Head of caudate nucleus (tissue), 42 donors: ENCODE measurements at regions not wholly inside any gene's neighbourhood (a gene's known extent, or its start where the extent isn't known, plus 50 kb on each side); places are given as distances from the start of the nearest gene placed in this dataset.
A peak's percentile ranks its signal among the peaks of the same experiment; 100 is the strongest.

Source experiments
- DNase-seq, 42 donors: peaks; one replicate each; pipeline versions ENCODE4 v3.0.0 to v3.0.0-alpha.2; 2020 to 2021; ENCODE audit warnings: mixed read lengths in 7 of 42
- intact Hi-C: fragments of 100-400 bp; cut with DNase I; formaldehyde crosslinking; loops from one replicate; pipeline ENCODE4 v1.15.0; 2022

GRCh38 chr13:89740994-89741685, 1606.3 kb upstream of the MIR17HG start:
- intact Hi-C loops = no loop called here
- no peak for DNase-seq

- intact Hi-C loops = no loop called here
- DNase-seq = no peak
Measured at GRCh38 chr13:89746554-89746953, 1600.9 kb upstream of the MIR17HG start.

GRCh38 chr13:89748716-89749115, 1598.8 kb upstream of the MIR17HG start:
- intact Hi-C loops = no loop called here
- no peak for DNase-seq

GRCh38 chr13:89749888-89750287, 1597.6 kb upstream of the MIR17HG start:
- intact Hi-C loops = no loop called here

GRCh38 chr13:89750371-89750770, 1597.1 kb upstream of the MIR17HG start:
- DNase-seq = no peak
- intact Hi-C loops = no loop called here

More at GRCh38 chr13:89749888-89750287, 1597.6 kb upstream of the MIR17HG start:
- DNase-seq = no peak

DNA sequence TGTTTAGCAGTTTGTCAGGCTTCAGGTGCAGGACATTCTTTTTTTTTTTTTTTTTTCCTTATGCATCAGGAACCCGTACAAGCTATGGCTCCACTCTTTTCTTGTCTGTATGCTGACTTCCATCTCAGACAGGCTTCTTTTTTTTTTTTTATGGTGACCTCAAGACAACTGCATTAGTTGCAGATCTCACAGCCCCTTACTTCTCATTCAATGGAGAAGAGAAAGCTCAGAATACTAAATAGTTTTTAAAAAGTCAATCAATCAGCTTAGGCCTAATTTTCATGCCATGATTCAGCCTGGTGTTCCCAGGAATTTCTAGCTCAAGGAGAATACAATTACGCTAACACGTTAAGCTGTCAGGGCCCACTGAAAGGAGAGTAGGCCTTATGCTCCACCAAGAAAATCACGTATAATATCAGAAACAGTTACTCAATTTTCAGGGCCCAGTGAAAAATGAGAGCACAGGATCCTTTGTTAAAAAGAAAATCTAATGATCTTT, 1596.0 kb upstream of the MIR17HG start:
- intact Hi-C loops = no loop called here
- DNase-seq = no peak

GRCh38 chr13:89752394-89752793, 1595.1 kb upstream of the MIR17HG start:
- DNase-seq = no peak
- intact Hi-C loops = no loop called here

GRCh38 chr13:89755729-89756492, 1591.6 kb upstream of the MIR17HG start:
- intact Hi-C loops = no loop called here
- no peak for DNase-seq

DNA sequence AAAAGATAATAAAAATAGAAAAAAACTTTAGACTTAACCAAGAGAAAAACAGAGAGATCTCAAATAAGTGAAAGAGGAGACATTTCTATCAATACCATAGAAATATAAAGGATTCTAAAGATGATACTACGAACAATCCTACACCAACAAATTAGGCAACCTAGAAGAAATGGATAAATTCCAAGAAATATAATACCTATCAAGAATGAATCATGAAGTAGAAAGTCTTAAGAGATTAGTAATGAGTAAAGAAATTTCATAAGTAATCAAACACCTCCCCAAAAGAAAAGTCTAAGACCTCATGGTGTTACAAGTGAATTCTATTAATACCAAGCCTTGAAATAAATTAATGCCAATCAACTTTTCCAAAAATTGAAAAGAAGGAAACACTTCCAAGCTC, 1584.5 kb upstream of the MIR17HG start:
- intact Hi-C loops = no loop called here

GRCh38 chr13:89783221-89783755, 1564.2 kb upstream of the MIR17HG start:
- DNase-seq = peak in 1 of 42 donors; percentile 1
- intact Hi-C loops = no loop called here

More for the DNA sequence above, 1584.5 kb upstream of the MIR17HG start:
- DNase-seq = no peak

DNA sequence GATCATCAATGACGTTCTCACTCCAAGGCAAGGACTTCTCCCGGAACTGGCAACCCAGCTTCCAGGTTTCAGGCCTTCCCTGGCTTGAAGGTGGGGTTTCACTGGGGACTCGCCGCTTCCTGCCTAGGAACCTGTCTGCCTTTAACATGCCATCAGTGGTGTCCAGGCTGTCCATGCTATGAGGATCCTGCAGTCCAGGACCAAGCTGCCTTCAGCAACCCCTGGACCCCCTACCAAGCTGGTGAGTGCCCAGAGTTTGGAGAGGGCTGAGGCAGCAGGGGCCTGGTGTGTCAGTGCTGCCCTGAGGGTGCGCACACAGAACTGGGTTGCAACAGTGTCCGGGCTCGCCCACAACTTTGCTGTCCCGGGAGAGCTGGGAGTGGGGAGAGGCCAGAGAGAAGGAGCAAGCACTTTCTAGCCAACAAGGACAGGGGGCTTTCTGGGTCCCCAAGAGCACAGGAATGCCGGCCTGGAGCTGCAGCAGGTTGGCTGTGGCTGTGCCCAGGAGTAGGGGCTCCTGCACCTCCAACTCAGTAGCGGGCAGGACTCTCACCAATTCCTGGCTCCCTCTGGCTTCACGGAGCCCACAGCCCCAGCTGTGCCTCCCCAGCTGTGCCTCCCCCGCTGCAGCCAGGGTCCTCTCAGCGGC, 1563.2 kb upstream of the MIR17HG start:
- intact Hi-C loops = no loop called here
- no peak for DNase-seq

DNA sequence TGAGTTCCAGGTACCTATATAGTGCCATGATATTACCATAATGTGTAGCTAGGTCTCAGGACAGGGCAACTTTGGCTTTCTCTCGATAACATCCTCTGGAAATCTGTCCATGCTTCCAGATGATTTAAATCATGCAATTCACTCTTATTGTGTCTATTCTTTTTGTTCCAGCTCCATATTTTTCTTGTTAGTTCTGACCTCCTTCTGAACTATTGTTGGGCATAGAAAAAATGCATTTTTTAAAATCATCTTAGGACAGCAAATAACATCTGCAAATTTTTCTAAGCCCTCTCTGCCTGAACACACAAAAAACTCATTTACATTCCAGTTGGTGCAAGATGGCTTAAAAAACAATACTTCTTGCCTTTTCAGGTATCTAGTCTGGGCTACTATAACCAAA, 1561.0 kb upstream of the MIR17HG start:
- no peak for DNase-seq
- intact Hi-C loops = no loop called here

GRCh38 chr13:89790696-89791095, 1556.8 kb upstream of the MIR17HG start:
- no peak for DNase-seq
- intact Hi-C loops = no loop called here

GRCh38 chr13:89791971-89792630, 1555.4 kb upstream of the MIR17HG start:
- DNase-seq = no peak
- intact Hi-C loops = no loop called here

DNA sequence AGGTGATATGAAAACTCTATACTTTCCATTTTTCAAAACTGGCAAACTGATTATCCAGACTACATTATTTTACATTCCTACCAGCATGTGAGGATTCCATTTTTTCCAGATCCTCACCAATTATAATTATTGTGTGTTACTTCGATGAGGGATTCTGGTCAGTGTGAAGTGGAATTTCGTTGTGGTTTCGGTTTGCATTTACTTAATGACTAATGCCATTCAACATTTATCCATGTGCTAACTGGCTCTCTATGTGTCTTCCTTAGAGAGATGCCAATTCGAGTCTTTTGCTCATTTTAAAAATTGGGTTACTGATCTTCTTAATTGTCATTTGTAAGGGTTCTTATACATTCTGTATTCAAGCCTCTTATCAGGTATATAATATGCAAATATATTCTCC, 1551.3 kb upstream of the MIR17HG start:
- intact Hi-C loops = no loop called here
- DNase-seq = no peak

GRCh38 chr13:89803839-89804238, 1543.6 kb upstream of the MIR17HG start:
- intact Hi-C loops = no loop called here
- no peak for DNase-seq

GRCh38 chr13:89806594-89806993, 1540.9 kb upstream of the MIR17HG start:
- DNase-seq = no peak
- intact Hi-C loops = no loop called here

DNA sequence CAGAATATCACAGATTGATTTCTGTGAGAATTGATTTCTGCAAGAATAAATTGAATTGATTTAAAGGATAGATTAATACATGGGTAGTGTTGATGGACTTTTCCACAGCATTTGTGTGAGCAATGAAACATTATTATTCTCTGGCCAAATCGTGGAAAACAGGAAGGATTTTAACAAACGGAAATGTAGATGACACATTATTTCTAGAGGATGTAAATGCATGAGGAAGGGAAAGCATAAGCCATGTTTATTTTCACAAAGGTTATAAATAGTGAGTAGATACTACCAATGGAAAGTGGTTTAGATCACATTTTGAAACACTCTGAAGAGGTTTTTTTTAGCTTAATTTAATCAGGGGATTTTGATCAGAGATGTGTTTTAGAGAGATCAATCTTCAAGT, 1534.6 kb upstream of the MIR17HG start:
- intact Hi-C loops = no loop called here
- no peak for DNase-seq

GRCh38 chr13:89816404-89816803, 1531.1 kb upstream of the MIR17HG start:
- intact Hi-C loops = no loop called here
- no peak for DNase-seq
